IPS-20b (cell line): ENCODE measurements at regions not wholly inside any gene's neighbourhood (a gene's known extent, or its start where the extent isn't known, plus 50 kb on each side); places are given as distances from the start of the nearest gene placed in this dataset.
"Not testable (repeated sequence)": the region's sequence is repeated elsewhere in the genome, so short reads cannot be mapped to it uniquely, and the experiment has no call there.

Experiments used
- H3K27ac ChIP-seq: one replicate; pipeline ENCODE4 v1.5.1; 2013; ENCODE audit warnings: low read length
- H3K27me3 ChIP-seq: 2 replicates; pipeline ENCODE4 v1.6.1; 2013; ENCODE audit warnings: mild to moderate bottlenecking, low read length, inconsistent platforms; ENCODE audit not compliant: insufficient read depth
- H3K36me3 ChIP-seq: 2 replicates; pipeline ENCODE4 v1.6.1; 2013; ENCODE audit warnings: low read depth, mild to moderate bottlenecking, inconsistent platforms, low read length, moderate library complexity; ENCODE audit not compliant: insufficient read depth
- H3K4me1 ChIP-seq: 2 replicates; pipeline ENCODE4 v1.6.1; 2013; ENCODE audit warnings: mild to moderate bottlenecking, control low read depth, inconsistent platforms, low read length, moderate library complexity; ENCODE audit not compliant: insufficient read depth
- H3K4me3 ChIP-seq: 2 replicates; pipeline ENCODE4 v1.5.1; 2013; ENCODE audit warnings: mild to moderate bottlenecking, low read length, inconsistent platforms
- H3K9ac ChIP-seq: 2 replicates; pipeline ENCODE4 v1.6.1; 2013; ENCODE audit warnings: low read depth, mild to moderate bottlenecking, inconsistent platforms, low read length, moderate library complexity
- H3K9me3 ChIP-seq: 2 replicates; pipeline ENCODE4 v1.6.1; 2013; ENCODE audit warnings: mild to moderate bottlenecking, low read depth, low read length, inconsistent platforms; ENCODE audit not compliant: insufficient read depth

DNA sequence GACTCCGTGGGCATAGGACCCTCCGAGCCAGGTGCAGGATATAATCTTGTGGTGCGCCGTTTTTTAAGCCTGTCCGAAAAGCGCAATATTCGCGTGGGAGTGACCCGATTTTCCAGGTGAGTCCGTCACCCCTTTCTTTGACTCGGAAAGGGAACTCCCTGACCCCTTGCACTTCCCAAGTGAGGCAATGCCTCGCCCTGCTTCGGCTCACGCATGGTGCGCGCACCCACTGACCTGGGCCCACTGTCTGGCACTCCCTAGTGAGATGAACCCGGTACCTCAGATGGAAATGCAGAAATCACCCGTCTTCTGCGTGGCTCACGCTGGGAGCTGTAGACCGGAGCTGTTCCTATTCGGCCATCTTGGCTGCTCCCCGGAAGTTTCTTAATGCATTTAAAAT, 99.5 kb upstream of the EOMES start:
- H3K27me3 ChIP-seq, H3K9me3 ChIP-seq, H3K9ac ChIP-seq, H3K36me3 ChIP-seq, H3K27ac ChIP-seq, H3K4me1 ChIP-seq: not testable (repeated sequence)
- peak overlapping the region; percentile 31; the same call in 1 of the 2 replicates for H3K4me3 ChIP-seq

DNA sequence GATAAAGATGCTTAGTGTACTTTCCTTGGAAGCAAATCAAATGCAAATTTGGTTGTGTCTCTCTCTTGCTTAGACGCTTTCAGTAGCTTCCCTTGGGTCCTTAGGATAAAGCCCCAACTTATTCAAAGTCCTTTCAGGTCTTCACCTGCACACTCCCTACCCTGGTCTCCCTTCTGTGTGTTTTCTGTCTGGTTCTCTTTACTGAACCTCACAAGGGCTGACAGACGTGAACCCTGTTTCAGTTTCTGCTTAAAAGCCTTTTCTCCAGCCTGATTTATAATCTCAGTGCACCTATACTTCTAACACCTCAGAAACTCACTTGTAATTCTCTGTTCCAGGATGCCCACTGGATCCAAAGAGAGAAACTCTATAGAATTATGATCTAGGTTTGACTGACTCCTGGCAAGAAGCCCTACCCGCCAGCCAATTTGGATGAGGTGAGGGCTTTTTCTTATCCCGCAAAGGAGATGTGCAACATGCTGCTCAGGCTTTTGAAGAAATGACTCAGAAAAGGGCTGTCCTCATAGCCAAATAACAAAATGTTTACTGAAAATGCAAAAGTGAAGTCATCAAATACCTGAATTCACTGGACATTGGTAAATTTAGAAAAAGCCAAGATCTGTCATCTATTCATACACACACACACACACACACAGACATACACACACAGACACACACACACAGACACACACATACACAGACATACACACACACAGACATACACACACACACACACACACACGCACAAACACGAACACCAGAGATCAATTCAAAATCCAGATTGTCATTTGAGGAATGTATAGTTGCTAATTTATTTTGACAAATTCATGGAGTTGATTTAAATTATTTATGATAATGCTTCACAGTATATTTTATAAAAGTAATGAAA, 102.4 kb upstream of the EOMES start:
- peaks cover 4% of the 10 kb centered on the region; the same call in 1 of the 2 replicates for H3K27me3 ChIP-seq
- no peak overlapping the region for H3K4me3 ChIP-seq
- H3K9ac ChIP-seq, result no peak overlapping the region
- no peaks in the 10 kb centered on the region for H3K4me1 ChIP-seq
- no peak overlapping the region for H3K27ac ChIP-seq
- no peaks in the 10 kb centered on the region for H3K36me3 ChIP-seq
- no peaks in the 10 kb centered on the region for H3K9me3 ChIP-seq

DNA sequence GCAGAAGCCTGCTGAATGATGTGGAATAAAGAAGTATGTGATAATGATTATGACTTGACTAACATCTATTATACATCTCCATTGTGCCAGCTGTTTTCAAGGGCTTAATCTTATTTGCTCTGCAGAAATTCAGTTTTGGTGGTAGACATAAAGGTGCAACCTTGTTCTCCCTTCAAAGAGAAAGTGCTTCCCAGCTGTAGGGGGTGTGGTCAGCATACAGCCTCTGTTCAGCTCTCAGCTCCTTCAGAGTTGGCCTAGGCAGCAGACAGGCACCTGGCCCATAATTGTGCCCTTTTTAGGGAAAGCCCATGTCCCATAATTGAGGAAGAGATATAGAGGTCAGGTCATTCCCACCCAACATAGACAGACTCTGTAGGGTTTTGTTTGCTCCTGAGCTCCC, 104.3 kb upstream of the EOMES start:
- H3K9me3 ChIP-seq, result no peaks in the 10 kb centered on the region
- no peak overlapping the region for H3K9ac ChIP-seq
- H3K27me3 ChIP-seq, result peaks cover 4% of the 10 kb centered on the region; the same call in 1 of the 2 replicates
- no peak overlapping the region for H3K27ac ChIP-seq
- H3K4me3 ChIP-seq, result no peak overlapping the region
- H3K4me1 ChIP-seq, result no peaks in the 10 kb centered on the region
- no peaks in the 10 kb centered on the region for H3K36me3 ChIP-seq

DNA sequence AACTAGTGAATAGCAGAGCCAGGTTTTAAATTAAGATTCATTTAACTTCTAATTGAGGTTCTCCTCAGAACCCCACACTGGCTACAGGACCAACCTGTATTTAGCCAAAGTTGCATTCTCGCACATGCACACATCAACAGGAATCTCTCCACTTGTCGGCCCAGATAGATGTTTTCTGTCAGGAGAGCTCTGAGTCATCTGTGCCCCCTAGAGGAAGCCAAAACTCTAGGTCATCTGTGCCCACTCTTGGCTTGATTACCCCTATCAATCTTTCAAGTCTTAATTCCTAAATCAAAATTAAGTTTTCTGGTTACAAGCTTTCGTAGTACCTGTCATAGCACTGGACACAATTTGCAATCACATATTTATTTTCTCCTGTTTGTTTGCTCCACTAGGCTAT, 104.9 kb upstream of the EOMES start:
- no peaks in the 10 kb centered on the region for H3K36me3 ChIP-seq
- no peak overlapping the region for H3K27ac ChIP-seq

DNA sequence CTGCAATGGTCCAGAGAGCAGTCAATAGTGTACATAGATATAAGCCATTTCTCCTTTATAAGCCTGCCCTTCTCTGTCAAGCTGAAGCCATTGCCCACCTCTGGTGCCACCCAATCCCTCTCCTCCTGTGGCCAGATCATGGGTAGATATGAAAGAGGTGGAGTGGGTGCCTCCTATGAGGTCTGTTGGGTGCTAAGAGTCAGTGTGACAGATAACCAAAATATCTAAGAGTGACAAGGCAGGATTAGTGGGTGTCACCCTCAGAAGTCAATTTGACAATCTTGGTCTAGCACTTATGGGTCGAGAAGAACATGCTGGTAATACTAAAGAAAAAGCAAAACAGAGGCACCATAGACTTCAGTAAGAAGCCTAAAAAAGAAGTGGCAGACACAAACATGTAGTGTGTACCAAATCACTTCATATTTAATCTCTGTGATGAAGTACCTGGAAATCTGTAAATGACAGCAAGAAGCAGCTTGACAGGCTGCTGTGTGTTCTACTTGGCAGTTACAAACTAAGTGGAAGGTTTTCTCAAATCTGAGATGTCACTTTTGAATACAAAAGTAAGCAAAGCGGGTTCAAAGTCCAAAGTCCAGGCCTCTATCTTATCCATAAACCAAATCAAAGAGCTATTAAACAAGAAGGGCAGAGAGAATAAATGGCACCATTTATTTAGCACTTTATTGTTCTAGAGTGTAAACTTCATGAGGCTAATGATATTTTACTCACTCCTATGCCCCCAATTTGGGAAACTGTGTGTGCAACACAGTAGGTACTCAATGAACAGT, 118.9 kb upstream of the EOMES start:
- Histone ChIP-seq H3K4me1 (peaks cover 4% of the 10 kb centered on the region; the same call in 1 of the 2 replicates), H3K4me3 (no peak overlapping the region), H3K9me3 (no peaks in the 10 kb centered on the region), H3K9ac (no peak overlapping the region), H3K27me3 (no peaks in the 10 kb centered on the region), H3K27ac (no peak overlapping the region), H3K36me3 (no peaks in the 10 kb centered on the region)

More for the DNA sequence above, 104.9 kb upstream of the EOMES start:
- no peak overlapping the region for H3K9ac ChIP-seq
- no peaks in the 10 kb centered on the region for H3K4me1 ChIP-seq
- H3K4me3 ChIP-seq, result no peak overlapping the region
- peaks cover 4% of the 10 kb centered on the region; the same call in 1 of the 2 replicates for H3K27me3 ChIP-seq
- peaks cover 3% of the 10 kb centered on the region for H3K9me3 ChIP-seq

DNA sequence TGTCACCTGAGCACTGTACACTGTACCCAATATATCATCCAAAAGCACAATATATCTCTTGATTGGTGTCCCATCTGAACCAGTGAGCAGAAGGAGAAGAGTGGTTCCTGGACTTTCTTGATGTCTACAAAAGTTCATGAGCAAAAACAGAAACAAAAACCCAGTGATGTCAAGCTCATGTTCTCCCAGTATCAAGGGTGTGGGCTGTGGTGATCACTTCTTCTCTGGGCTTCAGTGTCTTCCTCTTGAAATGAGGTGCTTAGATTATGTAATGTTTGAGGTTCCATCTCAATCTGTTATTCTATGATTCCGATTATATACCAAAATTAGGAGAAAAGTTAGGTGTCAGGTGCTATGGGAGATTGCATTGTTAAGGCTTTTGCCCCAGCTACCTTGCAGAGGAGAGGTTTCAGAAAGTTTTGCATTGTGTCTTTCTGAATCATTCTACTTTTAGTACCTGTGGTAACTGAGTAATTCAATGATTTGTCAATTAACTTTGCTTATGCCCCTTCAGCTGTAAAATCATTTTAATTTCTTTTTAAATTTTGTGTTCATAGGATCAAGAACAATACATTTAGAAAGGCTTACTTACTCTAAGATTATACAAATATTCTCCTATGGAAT, 122.0 kb upstream of the EOMES start:
- Histone ChIP-seq H3K9ac (no peak overlapping the region), H3K9me3 (no peaks in the 10 kb centered on the region), H3K4me3 (no peak overlapping the region), H3K27me3 (no peaks in the 10 kb centered on the region), H3K4me1 (no peaks in the 10 kb centered on the region), H3K27ac (no peak overlapping the region), H3K36me3 (no peaks in the 10 kb centered on the region)

DNA sequence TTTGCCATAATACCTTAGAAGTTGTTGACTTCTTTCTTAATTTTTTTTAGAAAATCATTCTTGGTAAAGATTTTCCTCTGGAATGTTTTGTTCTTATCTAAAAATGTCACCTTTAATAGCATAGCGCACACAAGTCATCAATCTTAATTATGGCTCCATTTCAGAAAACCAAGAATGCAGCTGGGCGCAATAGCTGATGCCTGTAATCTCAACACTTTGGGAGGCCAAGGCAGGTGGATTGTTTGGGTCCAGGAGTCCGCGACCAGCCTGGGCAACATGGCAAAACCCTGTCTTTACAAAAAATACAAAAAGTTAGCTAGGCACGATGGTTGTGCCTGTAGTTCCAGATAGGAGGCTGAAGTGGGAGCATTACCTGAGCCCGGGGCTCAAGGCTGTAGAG, 125.6 kb upstream of the EOMES start:
- H3K27ac ChIP-seq, result no peak overlapping the region
- no peaks in the 10 kb centered on the region for H3K4me1 ChIP-seq
- H3K9me3 ChIP-seq, result peaks cover 13% of the 10 kb centered on the region
- no peaks in the 10 kb centered on the region for H3K27me3 ChIP-seq
- H3K9ac ChIP-seq, result no peak overlapping the region
- no peaks in the 10 kb centered on the region for H3K36me3 ChIP-seq
- no peak overlapping the region for H3K4me3 ChIP-seq

DNA sequence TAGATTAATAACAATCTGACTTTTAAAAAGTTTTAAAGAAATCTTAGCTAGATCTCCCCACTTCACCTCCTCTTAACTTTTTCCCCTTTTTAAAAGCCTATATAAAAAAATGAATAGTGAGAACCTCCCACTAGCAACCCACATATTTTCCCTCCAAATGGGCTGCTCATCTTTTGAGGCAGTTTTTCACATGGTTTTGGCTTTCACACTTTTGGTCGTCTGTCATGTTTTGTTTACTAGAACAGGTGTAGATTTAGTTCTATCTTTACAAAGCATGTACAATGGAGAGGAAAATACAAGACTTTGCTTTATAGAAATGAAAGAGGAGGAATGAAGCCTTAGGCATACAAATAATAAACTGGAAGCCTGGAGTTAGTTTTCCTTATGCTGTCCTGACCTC, 126.7 kb upstream of the EOMES start:
- Histone ChIP-seq H3K36me3 (no peaks in the 10 kb centered on the region), H3K27me3 (no peaks in the 10 kb centered on the region), H3K9me3 (peaks cover 21% of the 10 kb centered on the region), H3K4me1 (no peaks in the 10 kb centered on the region), H3K9ac (no peak overlapping the region), H3K27ac (no peak overlapping the region), H3K4me3 (no peak overlapping the region)

DNA sequence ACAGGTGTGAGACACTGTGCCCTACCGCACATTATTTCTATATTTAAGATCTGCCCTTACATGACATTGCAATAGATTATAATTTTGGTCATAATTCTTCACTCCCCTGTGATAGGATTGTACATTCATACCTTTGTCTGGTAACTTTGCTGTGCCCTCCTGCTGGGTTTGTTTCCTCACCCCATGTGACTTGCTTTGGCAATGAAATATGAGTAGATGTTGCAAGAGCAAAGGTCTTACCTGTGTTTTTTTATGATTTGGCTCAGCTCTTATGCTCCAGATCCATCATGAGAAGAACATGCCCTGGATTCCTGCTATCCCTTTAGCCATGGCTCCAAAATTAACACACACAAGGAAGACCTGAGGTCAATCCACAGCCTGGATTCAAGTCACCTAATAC, 137.7 kb upstream of the EOMES start:
- H3K36me3 ChIP-seq, result no peaks in the 10 kb centered on the region
- no peak overlapping the region for H3K4me3 ChIP-seq
- no peak overlapping the region for H3K27ac ChIP-seq
- peaks cover 9% of the 10 kb centered on the region; the same call in 1 of the 2 replicates for H3K9me3 ChIP-seq
- H3K4me1 ChIP-seq, result no peaks in the 10 kb centered on the region
- H3K9ac ChIP-seq, result no peak overlapping the region
- H3K27me3 ChIP-seq, result no peaks in the 10 kb centered on the region

DNA sequence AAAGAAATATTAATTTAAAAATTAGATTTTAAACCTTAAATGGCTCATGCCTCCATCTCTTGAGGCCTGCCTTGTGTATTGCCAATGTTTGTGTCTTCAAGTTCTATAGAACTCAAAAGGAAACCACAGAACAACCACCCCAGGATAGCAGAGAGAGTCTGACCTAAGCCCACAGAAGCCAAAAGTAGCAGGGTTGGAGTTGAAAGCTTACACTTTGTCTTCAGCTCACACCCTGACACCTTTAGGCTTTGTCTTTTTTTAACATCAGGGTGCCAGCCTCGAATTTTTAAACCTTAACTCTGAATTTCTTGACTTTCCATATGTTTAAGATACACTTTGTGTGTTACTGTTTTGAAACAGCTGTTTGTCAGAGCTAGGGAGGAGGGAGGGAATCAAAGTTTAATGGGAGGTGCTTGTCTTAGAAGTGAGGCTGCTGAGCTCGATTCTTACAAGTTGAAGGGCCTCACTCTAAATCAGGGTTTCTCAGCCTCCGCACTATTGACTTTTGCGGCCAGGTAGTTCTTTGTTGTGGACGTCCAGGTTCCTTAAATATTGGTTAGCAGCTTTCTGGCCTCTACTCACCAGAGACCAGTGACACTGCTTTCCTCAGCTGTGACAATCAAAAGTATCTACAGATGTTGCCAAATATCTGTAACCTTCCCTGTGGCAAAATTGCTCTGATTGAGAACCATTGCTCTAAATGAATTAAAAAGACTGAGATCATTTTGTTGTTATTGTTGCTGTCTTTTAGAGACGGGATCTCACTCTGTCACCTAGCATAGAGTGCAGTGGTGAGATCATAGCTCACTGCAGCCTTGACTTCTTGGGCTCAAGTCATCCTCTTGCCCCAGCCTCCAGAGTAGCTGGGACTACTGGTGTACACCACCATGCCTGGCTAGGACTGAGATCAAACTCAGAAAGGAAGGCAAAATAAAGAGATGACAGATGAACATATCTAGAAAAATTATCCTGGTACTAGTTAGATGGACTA, 139.2 kb upstream of the EOMES start:
- Histone ChIP-seq H3K27me3 (no peaks in the 10 kb centered on the region), H3K9me3 (peaks cover 1% of the 10 kb centered on the region; the same call in 1 of the 2 replicates), H3K4me1 (no peaks in the 10 kb centered on the region), H3K36me3 (no peaks in the 10 kb centered on the region), H3K4me3 (no peak overlapping the region), H3K9ac (no peak overlapping the region), H3K27ac (no peak overlapping the region)

DNA sequence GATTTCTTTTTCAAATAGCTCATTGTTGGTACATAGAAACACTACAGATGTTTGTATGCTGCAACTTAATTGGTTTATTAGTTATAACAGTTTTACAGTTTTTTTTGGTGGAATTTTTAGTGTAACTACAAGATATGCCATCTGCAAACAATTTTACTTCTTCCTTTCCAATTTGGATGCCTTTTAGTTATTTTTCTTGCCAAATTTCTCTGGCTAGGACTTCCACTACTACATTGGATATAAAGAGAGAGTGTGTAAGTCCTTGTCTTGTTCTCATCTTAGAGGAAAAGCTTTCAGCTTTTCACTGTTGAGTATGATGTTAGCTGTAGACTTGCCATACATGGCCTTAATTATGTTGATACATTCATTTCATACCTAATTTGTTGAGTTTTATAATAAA, 143.6 kb upstream of the EOMES start:
- H3K27me3 ChIP-seq, result no peaks in the 10 kb centered on the region
- no peaks in the 10 kb centered on the region for H3K4me1 ChIP-seq
- no peak overlapping the region for H3K4me3 ChIP-seq
- no peak overlapping the region for H3K9ac ChIP-seq
- no peaks in the 10 kb centered on the region for H3K9me3 ChIP-seq
- no peak overlapping the region for H3K27ac ChIP-seq
- no peaks in the 10 kb centered on the region for H3K36me3 ChIP-seq
